Muscle of leg (tissue), 3 donors: ENCODE measurements at regions not wholly inside any gene's neighbourhood (a gene's known extent, or its start where the extent isn't known, plus 50 kb on each side); places are given as distances from the start of the nearest gene placed in this dataset.

Experiments used
- DNase-seq: peaks from one replicate; pipeline ENCODE4 v3.0.0; 2013
- H3K27ac ChIP-seq: one replicate; pipeline ENCODE4 v1.5.1; 2013; ENCODE audit warnings: mild to moderate bottlenecking, low read length, control low read depth
- H3K27me3 ChIP-seq: one replicate; pipeline ENCODE4 v1.6.1; 2013; ENCODE audit warnings: low read length; ENCODE audit not compliant: control insufficient read depth, insufficient read depth
- H3K36me3 ChIP-seq: one replicate; pipeline ENCODE4 v1.6.1; 2013; ENCODE audit warnings: low read length; ENCODE audit not compliant: control insufficient read depth, insufficient read depth
- H3K4me1 ChIP-seq: one replicate; pipeline ENCODE4 v1.6.1; 2013; ENCODE audit warnings: low read length; ENCODE audit not compliant: control insufficient read depth, insufficient read depth
- H3K4me3 ChIP-seq: one replicate; pipeline ENCODE4 v1.5.1; 2013; ENCODE audit warnings: low read length, control low read depth
- H3K9me3 ChIP-seq: replicated peaks from 2 replicates; pipeline ENCODE4 v1.6.1; 2013; ENCODE audit warnings: low read depth, low read length; ENCODE audit not compliant: control insufficient read depth
- WGBS: methylation state at CpG from one replicate; pipeline ENCODE4 v1.1.5; 2013; ENCODE audit warnings: missing lambda C conversion rate; ENCODE audit not compliant: insufficient coverage; 5-methylcytosine and 5-hydroxymethylcytosine counted together

- Histone ChIP-seq H3K4me3 (no peak overlapping the region), H3K27me3 (peaks cover 2% of the 10 kb centered on the region), H3K36me3 (no peaks in the 10 kb centered on the region), H3K9me3 (no peaks in the 10 kb centered on the region), H3K4me1 (peaks cover 5% of the 10 kb centered on the region), H3K27ac (peak overlapping the region; percentile 38)
- WGBS, result no CpG with 5 or more reads among the region's 3 CpGs
- DNase-seq, result peak; percentile 33
These were observed 51.6 kb upstream of the MYEOV start for GRCh38 chr11:69242266-69242920.

GRCh38 chr11:69243496-69244200 is 50.3 kb upstream of the MYEOV start:
- peaks cover 2% of the 10 kb centered on the region for H3K27me3 ChIP-seq
- WGBS, result 71% methylated on average over 1 of the region's 1 CpG
- no peak overlapping the region for H3K4me3 ChIP-seq
- H3K36me3 ChIP-seq, result no peaks in the 10 kb centered on the region
- H3K9me3 ChIP-seq, result no peaks in the 10 kb centered on the region
- H3K4me1 ChIP-seq, result peaks cover 5% of the 10 kb centered on the region
- no peak overlapping the region for H3K27ac ChIP-seq
- no peak for DNase-seq
